ENCODE measurements at regions not wholly inside any gene's neighbourhood (a gene's known extent, or its start where the extent isn't known, plus 50 kb on each side); places are given as distances from the start of the nearest gene placed in this dataset.

- TF ChIP-seq, protein P1, sequence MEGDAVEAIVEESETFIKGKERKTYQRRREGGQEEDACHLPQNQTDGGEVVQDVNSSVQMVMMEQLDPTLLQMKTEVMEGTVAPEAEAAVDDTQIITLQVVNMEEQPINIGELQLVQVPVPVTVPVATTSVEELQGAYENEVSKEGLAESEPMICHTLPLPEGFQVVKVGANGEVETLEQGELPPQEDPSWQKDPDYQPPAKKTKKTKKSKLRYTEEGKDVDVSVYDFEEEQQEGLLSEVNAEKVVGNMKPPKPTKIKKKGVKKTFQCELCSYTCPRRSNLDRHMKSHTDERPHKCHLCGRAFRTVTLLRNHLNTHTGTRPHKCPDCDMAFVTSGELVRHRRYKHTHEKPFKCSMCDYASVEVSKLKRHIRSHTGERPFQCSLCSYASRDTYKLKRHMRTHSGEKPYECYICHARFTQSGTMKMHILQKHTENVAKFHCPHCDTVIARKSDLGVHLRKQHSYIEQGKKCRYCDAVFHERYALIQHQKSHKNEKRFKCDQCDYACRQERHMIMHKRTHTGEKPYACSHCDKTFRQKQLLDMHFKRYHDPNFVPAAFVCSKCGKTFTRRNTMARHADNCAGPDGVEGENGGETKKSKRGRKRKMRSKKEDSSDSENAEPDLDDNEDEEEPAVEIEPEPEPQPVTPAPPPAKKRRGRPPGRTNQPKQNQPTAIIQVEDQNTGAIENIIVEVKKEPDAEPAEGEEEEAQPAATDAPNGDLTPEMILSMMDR (IDR thresholded peaks at IDR 0.05 in 4 of 5, conservative IDR thresholded peaks at IDR 0.05 in 1 of 5), result no peak
- no peak for TF ChIP-seq POLR2A (IDR thresholded peaks at IDR 0.05)
These were observed 588.8 kb upstream of the PBX1 start for GRCh38 chr1:163970151-163970550.

Measured in gastrocnemius medialis (tissue), 4 donors.